ENCODE measurements at regions not wholly inside any gene's neighbourhood (a gene's known extent, or its start where the extent isn't known, plus 50 kb on each side); places are given as distances from the start of the nearest gene placed in this dataset.

- Histone ChIP-seq H3K27me3 (no peaks in the 10 kb centered on the region), H3K4me1 (no peaks in the 10 kb centered on the region), H3K4me3 (no peak overlapping the region), H3K27ac (no peak overlapping the region), H3K9me3 (no peaks in the 10 kb centered on the region), H3K36me3 (no peaks in the 10 kb centered on the region)
- intact Hi-C loops (cut with DNase I; ENCODE audit: low total_unique reads): no loop called here
- DNase-seq: no peak
- TF ChIP-seq POLR2A (IDR thresholded peaks at IDR 0.05): no peak
- no peak for TF ChIP-seq CTCF (IDR thresholded peaks at IDR 0.05)
Observed at GRCh38 chr16:52363082-52363481, 183.9 kb downstream of the TOX3 start.

- Histone ChIP-seq H3K27me3 (no peaks in the 10 kb centered on the region), H3K4me3 (no peak overlapping the region), H3K27ac (no peak overlapping the region), H3K36me3 (no peaks in the 10 kb centered on the region), H3K4me1 (no peaks in the 10 kb centered on the region), H3K9me3 (no peaks in the 10 kb centered on the region)
- intact Hi-C loops (cut with DNase I; ENCODE audit: low total_unique reads): no loop called here
- TF ChIP-seq POLR2A (IDR thresholded peaks at IDR 0.05) (no peak), CTCF (IDR thresholded peaks at IDR 0.05) (no peak)
- DNase-seq: no peak
Observed at GRCh38 chr16:52357711-52358110, 189.2 kb downstream of the TOX3 start.

GRCh38 chr16:52353249-52353648, 193.7 kb downstream of the TOX3 start:
- H3K4me1 ChIP-seq: no peaks in the 10 kb centered on the region
- intact Hi-C loops (cut with DNase I; ENCODE audit: low total_unique reads): no loop called here
- DNase-seq: no peak
- no peaks in the 10 kb centered on the region for H3K36me3 ChIP-seq
- no peak overlapping the region for H3K27ac ChIP-seq
- TF ChIP-seq POLR2A (IDR thresholded peaks at IDR 0.05): no peak
- no peak for TF ChIP-seq CTCF (IDR thresholded peaks at IDR 0.05)
- no peaks in the 10 kb centered on the region for H3K9me3 ChIP-seq
- no peak overlapping the region for H3K4me3 ChIP-seq
- no peaks in the 10 kb centered on the region for H3K27me3 ChIP-seq

GRCh38 chr16:52351451-52351850, 195.5 kb downstream of the TOX3 start:
- Histone ChIP-seq H3K4me1 (no peaks in the 10 kb centered on the region), H3K4me3 (no peak overlapping the region), H3K27ac (no peak overlapping the region), H3K9me3 (no peaks in the 10 kb centered on the region), H3K27me3 (no peaks in the 10 kb centered on the region), H3K36me3 (no peaks in the 10 kb centered on the region)
- intact Hi-C loops (cut with DNase I; ENCODE audit: low total_unique reads): no loop called here
- no peak for TF ChIP-seq CTCF (IDR thresholded peaks at IDR 0.05)
- DNase-seq: no peak

GRCh38 chr16:52350031-52350642, 196.8 kb downstream of the TOX3 start:
- DNase-seq: no peak
- no peak overlapping the region for H3K4me3 ChIP-seq

More at GRCh38 chr16:52350031-52350642, 196.8 kb downstream of the TOX3 start:
- H3K9me3 ChIP-seq: no peaks in the 10 kb centered on the region
- no peaks in the 10 kb centered on the region for H3K4me1 ChIP-seq
- no peak overlapping the region for H3K27ac ChIP-seq
- intact Hi-C loops (cut with DNase I; ENCODE audit: low total_unique reads): no loop called here
- no peaks in the 10 kb centered on the region for H3K36me3 ChIP-seq
- no peak for TF ChIP-seq POLR2A (IDR thresholded peaks at IDR 0.05)
- TF ChIP-seq CTCF (IDR thresholded peaks at IDR 0.05): no peak
- no peaks in the 10 kb centered on the region for H3K27me3 ChIP-seq

All from uterus (tissue), 3 donors.